Right forelimb (tissue), 1 donor: ENCODE measurements at regions not wholly inside any gene's neighbourhood (a gene's known extent, or its start where the extent isn't known, plus 50 kb on each side); places are given as distances from the start of the nearest gene placed in this dataset.
"Not testable (repeated sequence)": the region's sequence is repeated elsewhere in the genome, so short reads cannot be mapped to it uniquely, and the experiment has no call there.

Experiments used
- DNase-seq: peaks from one replicate; pipeline ENCODE4 v3.0.0-alpha.2; 2018

DNA sequence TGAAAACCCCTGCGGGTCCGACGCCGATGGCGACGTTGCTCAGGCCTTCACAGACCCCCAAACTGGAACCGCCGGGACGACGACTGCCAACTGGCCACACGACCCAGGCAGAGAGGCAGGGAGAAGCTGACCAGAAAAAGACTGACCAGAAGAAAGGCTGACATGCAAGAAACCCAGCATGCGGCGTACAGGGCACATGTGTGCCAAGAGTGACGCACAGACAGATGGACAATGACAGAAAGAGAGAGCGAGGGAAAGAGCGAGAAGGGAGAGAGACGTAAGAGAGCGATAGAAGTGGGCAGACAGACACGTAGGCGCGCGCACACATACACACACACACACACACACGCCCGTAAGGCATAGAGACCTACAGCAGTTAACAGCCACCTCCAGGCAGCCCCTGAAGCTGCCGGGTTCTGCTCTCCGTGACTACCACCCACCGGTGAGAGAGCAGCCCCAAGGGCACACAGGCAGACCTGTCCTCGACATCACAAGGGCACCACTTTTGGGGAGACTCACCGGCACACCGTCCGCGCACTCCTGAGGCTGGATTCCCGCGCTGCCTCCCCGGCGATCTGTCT is 67.2 kb upstream of the ZNF527 start:
- no peak for DNase-seq

DNA sequence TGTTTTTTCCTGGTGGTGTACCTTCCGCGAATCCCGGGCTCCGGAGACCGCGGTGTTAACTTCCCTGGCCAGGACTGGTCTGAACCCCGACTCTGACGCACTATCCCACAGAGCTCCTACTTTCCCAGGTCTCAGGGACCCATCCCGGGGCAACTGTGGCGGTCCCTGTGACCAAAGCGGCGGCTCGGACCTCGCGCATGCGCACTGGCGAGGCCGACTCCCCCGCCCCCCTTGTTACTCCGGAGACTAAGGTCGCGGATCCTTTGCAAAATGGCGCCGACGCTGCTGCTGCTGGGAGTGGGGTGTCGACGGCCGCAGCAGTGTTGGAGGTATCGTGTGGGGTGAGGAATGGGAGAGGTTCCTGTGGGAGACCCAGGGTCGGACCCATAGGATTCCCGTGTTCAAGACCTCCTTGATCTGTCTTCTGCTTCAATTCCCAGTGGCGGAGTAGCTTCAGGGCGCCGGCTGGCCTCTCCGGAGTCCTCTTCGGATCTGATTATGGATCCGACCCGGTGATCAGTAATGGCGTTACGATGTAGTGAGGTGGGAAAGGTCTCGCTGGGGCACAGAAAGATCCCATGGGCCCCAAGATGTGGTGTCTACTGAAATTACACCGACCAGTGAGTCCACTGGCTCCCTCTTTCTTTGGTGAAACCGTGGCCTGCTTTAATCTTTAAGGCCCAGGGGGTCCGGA is 66.6 kb upstream of the ZNF527 start:
- peak; percentile 41 for DNase-seq

DNA sequence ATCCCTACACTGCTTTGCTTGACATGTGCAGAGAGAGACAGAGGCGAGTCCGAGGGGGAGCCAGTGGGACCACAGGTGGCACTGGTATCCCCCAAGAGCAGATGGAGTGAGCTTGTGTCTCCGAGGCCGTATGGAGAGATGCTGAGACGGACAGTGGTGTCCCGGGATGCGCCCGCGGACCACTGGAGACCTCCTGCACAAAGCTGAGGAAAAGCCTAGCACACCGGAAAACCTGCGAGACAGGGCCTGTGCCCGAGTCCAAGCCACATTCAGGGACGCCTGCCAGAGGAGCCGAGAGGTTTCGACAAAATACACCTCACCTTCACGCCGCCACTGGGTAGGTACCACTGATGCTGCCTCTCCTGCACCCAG is 66.0 kb upstream of the ZNF527 start:
- DNase-seq = no peak

DNA sequence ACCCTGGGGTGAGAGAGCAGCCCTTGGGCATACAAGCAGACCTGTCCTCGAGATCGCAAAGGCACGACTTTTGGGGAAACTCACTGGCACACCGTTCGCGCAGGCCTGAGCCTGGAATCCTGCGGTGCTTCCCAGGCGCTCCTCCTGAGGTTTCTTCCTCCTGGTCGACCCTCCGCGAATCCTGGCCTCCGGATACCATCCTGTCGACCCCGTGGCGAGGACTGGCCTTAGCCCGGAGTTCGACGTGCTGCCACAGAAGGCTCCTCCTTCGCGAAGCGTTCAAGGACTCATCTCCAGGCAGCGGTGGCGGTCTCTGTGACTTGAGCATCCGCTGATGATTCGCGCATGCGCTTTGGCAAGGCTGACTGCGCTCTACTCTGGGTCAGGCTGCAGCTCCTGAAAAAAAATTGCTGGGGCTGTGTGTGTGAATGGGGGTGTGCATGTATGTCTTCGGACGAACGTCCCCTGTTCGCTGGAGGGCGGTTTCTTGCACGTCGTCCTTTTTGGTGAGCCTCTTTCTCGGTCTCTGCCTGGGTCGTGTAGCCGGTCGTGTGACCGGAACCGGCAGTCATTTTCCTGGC is 64.4 kb upstream of the ZNF527 start:
- no peak for DNase-seq

DNA sequence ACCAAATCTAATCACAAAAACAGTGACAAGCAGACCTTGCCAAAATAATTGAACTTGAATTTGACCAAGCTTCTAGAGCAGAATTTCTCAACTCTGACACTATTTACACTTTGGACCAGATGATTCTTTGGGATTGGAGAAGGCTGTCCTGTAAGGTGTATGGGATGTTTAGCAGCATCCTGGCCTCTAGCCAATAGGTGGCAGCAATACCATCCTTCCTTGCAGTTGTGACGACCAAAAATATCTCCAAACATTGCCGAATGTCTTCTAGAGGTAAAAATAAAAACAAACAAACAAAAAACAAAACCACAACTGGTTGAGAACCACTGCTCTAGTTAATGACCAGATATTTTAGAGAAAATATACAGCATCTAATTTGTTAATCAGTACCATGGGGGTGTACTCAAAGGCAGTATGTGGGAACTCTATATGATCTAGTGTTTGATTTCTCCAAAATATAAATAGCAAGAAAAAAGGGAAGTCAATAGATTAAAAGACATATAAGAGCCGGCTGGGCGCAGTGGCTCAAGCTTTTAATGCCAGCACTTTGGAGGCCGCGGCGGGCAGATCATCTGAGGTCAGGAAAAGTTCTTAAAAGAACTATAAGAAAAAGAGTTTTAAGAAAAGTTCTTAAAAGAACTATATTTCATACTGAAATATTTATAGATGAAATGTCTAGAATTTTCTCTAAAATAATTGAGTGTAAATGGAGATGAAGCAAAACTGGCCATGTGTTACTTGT is 60.9 kb upstream of the ZNF527 start:
- DNase-seq = no peak

DNA sequence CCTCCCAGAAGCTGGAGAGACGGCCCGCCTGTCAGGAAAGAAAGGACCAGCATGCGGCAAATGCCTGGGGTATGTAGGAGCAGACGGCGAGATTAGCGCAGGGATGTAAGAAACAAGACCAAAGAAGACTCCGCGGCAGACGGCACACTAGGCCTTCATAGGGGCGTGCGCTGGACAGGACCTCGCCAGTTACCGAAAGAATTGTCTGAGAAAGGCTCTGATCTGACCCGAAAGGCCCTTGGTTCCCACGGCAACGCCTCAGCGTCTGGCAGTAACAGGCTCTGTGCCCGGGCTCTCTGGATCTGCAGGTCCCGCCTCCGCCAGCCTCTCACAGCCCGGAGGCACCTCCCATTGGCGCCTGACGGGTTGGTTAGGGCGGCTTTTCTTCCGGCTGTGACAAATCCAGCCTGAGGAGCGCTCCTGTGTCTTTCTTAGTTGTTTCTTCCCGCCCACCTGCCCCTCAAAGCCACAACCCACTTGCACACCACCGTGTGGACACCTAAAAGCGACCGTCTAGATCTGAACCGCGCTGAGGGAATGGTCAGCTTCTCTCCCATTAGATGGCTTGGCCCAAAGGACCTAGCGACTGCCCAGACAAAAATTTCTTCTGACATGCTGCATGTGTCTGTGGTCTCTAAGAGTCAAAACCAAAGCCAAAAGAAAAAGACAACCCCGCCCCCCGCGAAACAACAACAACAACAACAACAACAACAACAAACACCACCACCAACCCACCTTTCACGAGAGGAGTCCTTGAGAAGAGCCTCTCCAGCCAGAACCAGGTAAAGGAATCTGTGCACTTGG is 58.2 kb upstream of the ZNF527 start:
- peak; percentile 57 for DNase-seq

DNA sequence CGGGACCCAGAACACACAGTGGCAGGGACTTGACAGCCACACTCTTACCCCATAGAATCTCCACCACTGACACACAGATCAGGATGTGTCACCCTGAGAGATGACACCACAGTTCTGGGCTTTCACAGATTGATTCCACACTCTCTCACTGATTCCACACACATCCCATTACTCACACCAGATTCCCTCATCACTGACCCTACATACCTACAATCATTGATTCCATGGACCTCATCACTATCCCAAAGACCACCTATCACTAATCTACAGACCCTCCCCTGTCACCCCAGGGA is 57.6 kb upstream of the ZNF527 start:
- no peak for DNase-seq

DNA sequence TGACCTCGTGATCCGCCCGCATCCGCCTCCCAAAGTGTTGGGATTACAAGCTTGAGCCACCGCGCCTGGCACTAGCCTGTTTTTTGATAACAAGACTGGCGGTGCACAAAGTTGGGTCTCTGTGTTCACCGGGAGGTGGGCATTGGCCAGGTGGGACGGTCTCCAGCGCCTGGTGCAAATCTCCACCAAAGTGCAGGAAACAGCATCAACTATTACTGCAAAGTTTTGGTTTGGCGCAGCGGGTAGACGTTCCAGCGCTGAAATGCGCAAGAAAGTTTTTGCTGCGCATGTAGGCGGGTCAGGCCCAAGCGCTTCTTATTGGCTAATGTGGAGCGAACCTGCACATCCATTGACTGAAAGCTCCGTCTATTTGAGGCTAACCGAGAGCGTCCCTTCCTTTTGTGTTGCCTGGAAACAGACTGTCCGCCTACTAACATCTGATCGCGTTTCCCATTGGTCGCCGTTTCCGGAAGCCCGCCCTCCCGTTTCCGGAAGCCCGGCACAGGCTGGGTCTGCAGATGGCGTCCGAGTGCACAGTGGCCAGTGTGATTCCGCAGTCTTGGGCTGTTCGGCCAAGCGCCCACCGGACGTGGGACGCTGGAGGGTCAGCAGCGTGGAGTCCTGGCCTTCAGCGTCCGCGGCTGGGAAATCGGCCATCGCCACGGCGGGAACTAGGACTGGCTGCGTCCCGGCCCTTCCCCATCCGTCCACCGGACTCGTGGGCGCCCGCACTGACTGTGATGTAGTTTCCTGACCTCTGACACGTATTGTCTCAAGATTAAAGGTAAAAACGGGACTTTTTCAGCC is 53.3 kb upstream of the ZNF527 start:
- peak; percentile 98 for DNase-seq

DNA sequence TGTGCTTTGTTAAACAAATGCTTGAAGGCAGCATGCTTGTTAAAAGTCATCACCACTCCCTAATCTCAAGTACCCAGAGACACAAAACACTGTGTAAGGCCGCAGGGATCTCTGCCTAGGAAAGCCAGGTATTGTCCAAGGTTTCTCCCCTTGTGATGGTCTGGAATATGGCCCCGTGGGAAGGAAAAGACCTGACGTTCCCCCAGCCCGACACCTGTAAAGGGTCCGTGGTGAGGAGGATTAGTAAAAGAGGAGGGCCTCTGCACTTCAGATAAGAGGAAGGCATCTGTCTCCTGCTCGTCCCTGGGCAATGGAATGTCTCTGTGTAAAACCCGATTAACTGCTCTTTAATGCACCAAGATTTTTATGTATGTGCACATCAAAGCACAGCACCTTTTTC is 49.9 kb upstream of the ZNF527 start:
- not testable (repeated sequence) for DNase-seq
